NCI-H748 (cell line): ENCODE measurements at regions not wholly inside any gene's neighbourhood (a gene's known extent, or its start where the extent isn't known, plus 50 kb on each side); places are given as distances from the start of the nearest gene placed in this dataset.

Experiments
- DNase-seq: peaks from one replicate; lab custom pipeline; 2025; ENCODE audit not compliant: unreplicated experiment; lab: John Stamatoyannopoulos, UW

GRCh38 chr1:115426231-115426771 is 88.3 kb upstream of the NGF start:
- no peak for DNase-seq

GRCh38 chr1:115425442-115425841 is 87.4 kb upstream of the NGF start:
- DNase-seq, result no peak

GRCh38 chr1:115423776-115424175 is 85.7 kb upstream of the NGF start:
- no peak for DNase-seq

GRCh38 chr1:115419571-115419970 is 81.5 kb upstream of the NGF start:
- DNase-seq, result no peak

GRCh38 chr1:115413621-115414020 is 75.6 kb upstream of the NGF start:
- no peak for DNase-seq

GRCh38 chr1:115413208-115413607 is 75.2 kb upstream of the NGF start:
- no peak for DNase-seq

- no peak for DNase-seq
Observed at GRCh38 chr1:115412733-115413132, 74.7 kb upstream of the NGF start.

GRCh38 chr1:115412286-115412685 is 74.2 kb upstream of the NGF start:
- DNase-seq, result no peak

GRCh38 chr1:115411371-115412063 is 73.5 kb upstream of the NGF start:
- peak; percentile 23 for DNase-seq

- no peak for DNase-seq
Observed at GRCh38 chr1:115409094-115410015, 71.3 kb upstream of the NGF start.

- no peak for DNase-seq
Observed at GRCh38 chr1:115408533-115408932, 70.5 kb upstream of the NGF start.

GRCh38 chr1:115404911-115405310 is 66.9 kb upstream of the NGF start:
- no peak for DNase-seq

GRCh38 chr1:115402753-115403184 is 64.7 kb upstream of the NGF start:
- DNase-seq, result no peak

GRCh38 chr1:115401676-115402075 is 63.6 kb upstream of the NGF start:
- DNase-seq, result no peak

- no peak for DNase-seq
Observed at GRCh38 chr1:115400891-115401290, 62.8 kb upstream of the NGF start.

GRCh38 chr1:115400426-115400825 is 62.4 kb upstream of the NGF start:
- DNase-seq, result no peak

- no peak for DNase-seq
Observed at GRCh38 chr1:115398745-115399144, 60.7 kb upstream of the NGF start.
